ENCODE measurements at regions not wholly inside any gene's neighbourhood (a gene's known extent, or its start where the extent isn't known, plus 50 kb on each side); places are given as distances from the start of the nearest gene placed in this dataset.

- TF ChIP-seq KLF7 (tag by site-specific recombination; IDR thresholded peaks at IDR 0.05; ENCODE audit: borderline replicate concordance): no peak
- TF ChIP-seq CTCF (tag by site-specific recombination; IDR thresholded peaks at IDR 0.05): no peak
- TF ChIP-seq SALL2 (tag by site-specific recombination; IDR thresholded peaks at IDR 0.05; ENCODE audit: borderline replicate concordance): no peak
- no peak for TF ChIP-seq HOXC10 (CRISPR knock-in tag; IDR thresholded peaks at IDR 0.05)
- TF ChIP-seq ZNF416 (tag by site-specific recombination; IDR thresholded peaks at IDR 0.05): no peak
- no peak for TF ChIP-seq YY1 (tag by site-specific recombination; IDR thresholded peaks at IDR 0.05)
- TF ChIP-seq OVOL3 (tag by site-specific recombination; IDR thresholded peaks at IDR 0.05): no peak
- no peak for TF ChIP-seq REST (tag by site-specific recombination; IDR thresholded peaks at IDR 0.05)
- TF ChIP-seq ZNF549 (tag by site-specific recombination; IDR thresholded peaks at IDR 0.05): no peak
- no peak for TF ChIP-seq ZNF138 (tag by site-specific recombination; IDR thresholded peaks at IDR 0.05; ENCODE audit: borderline replicate concordance)
- no peak for TF ChIP-seq ZBTB11 (tag by site-specific recombination; conservative IDR thresholded peaks at IDR 0.05; ENCODE audit: low read depth)
- TF ChIP-seq ZNF274 (IDR thresholded peaks at IDR 0.05; ENCODE audit: low read length): no peak
- no peak for TF ChIP-seq ZNF274 (tag by site-specific recombination; IDR thresholded peaks at IDR 0.05; ENCODE audit: borderline replicate concordance)
- TF ChIP-seq ZNF335 (tag by site-specific recombination; conservative IDR thresholded peaks at IDR 0.05): no peak
Measured at GRCh38 chr20:60407938-60408337, 449.7 kb downstream of the CDH26 start.

Measured in HEK293 (cell line).